ENCODE measurements at regions not wholly inside any gene's neighbourhood (a gene's known extent, or its start where the extent isn't known, plus 50 kb on each side); places are given as distances from the start of the nearest gene placed in this dataset.

DNA sequence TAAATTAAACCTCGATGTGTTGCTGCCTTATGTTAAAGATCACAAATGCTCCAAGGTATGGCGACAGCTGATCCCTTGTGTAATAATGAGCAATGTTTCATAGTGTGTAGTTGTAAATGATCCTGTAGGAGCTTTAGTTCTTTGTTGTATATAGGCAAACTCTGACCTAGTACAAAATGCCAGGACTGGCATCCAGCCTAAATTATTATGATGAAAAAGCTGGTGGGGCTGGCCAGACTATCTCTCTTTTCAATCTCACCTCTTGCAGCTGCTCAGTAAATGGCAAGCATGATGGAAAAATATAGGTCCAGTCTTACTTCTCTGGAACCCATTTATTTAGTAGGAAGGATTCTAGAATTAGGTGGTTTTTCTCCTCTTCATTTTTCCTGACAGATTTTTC lies 345.1 kb upstream of the C11orf87 start:
- DNase-seq (ENCODE audit: insufficient read length, low spot score) (no peak), FAIRE-seq (no peak)
- TF ChIP-seq CTCF (IDR thresholded peaks at IDR 0.05; ENCODE audit: insufficient read depth, missing control alignments), result no peak

DNA sequence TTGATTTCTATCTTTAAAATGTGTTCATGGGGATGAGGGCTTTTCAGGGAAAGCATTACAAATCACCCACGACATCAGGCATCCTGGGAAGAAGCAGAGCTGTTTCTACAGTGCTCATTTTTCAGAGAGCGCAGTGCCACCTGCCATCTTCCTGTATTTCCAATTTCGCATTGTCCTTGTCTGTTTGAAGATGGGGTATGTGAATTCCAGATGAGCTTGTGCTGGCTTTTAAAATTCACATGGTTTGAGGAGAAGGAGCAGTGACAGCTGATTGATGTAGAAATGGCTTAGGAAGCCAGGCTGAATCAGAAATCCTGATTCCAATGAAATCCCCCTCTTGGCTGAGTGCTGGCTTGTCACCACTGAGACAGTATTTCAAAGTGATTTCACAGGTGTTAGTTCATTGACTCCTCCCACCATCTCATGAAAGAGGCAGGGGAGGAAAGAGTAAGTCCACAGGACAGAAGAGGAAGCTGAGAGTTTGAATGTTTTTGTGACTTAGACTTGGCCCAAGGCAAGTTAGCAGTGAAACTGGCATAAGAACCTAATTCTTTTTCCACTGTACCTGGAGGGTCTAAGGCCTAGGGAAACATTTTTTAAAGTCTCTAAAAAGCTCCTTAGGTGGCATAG lies 344.6 kb upstream of the C11orf87 start:
- DNase-seq (ENCODE audit: insufficient read length, low spot score), result no peak
- TF ChIP-seq CTCF (IDR thresholded peaks at IDR 0.05; ENCODE audit: insufficient read depth, missing control alignments), result no peak
- no peak for FAIRE-seq

GRCh38 chr11:109085708-109086373 lies 336.1 kb upstream of the C11orf87 start:
- DNase-seq (ENCODE audit: insufficient read length, low spot score) (no peak), FAIRE-seq (no peak)
- TF ChIP-seq CTCF (IDR thresholded peaks at IDR 0.05; ENCODE audit: insufficient read depth, missing control alignments), result no peak

GRCh38 chr11:109086931-109087330 lies 335.1 kb upstream of the C11orf87 start:
- DNase-seq (ENCODE audit: insufficient read length, low spot score), result no peak
- no peak for FAIRE-seq
- no peak for TF ChIP-seq CTCF (IDR thresholded peaks at IDR 0.05; ENCODE audit: insufficient read depth, missing control alignments)

DNA sequence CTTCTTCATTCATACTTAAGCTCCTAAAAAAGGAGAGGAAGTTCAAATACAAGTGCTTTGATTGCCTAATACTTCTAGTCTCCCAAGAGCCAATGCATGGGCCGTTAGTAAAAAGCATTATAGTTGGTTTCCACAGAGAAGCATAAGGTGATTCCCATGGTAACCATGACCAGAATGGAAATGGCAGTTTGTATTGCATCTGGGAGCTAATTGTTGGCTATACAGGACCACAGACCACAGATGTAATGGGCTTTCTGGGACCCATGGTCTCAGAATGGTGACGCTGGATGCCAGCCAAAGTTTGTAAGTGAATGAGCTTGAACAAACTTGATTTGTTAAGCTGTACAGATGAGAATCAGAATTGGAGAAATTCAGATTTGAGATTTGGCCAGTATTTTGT lies 333.9 kb upstream of the C11orf87 start:
- FAIRE-seq, result no peak
- TF ChIP-seq CTCF (IDR thresholded peaks at IDR 0.05; ENCODE audit: insufficient read depth, missing control alignments), result no peak
- DNase-seq (ENCODE audit: insufficient read length, low spot score), result no peak

- no peak for FAIRE-seq
- DNase-seq (ENCODE audit: insufficient read length, low spot score), result no peak
- TF ChIP-seq CTCF (IDR thresholded peaks at IDR 0.05; ENCODE audit: insufficient read depth, missing control alignments), result no peak
These were observed 332.8 kb upstream of the C11orf87 start for GRCh38 chr11:109089144-109089543.

DNA sequence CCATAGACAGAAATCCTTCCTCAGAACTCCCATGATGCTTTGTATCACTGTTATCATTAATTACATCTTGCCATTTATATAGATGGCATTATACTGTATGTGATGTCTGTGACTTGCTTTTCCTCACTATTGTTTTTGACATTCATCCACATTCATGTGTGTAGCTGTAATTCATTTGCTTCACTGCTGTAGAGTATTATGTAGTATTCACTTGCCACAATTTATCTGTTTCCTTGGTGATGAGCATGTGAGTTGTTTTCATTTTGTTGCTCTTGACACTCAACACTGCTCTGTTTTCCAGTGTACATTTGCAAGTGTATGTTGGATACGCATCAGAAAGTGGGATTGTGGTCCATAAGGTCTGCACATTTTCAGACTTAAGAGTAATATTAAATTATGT lies 328.6 kb upstream of the C11orf87 start:
- DNase-seq (ENCODE audit: insufficient read length, low spot score), result no peak
- no peak for FAIRE-seq

More for the DNA sequence above, 328.6 kb upstream of the C11orf87 start:
- no peak for TF ChIP-seq CTCF (IDR thresholded peaks at IDR 0.05; ENCODE audit: insufficient read depth, missing control alignments)

Measured in D721Med (cell line).